HG03196 (cell line): ENCODE measurements at regions not wholly inside any gene's neighbourhood (a gene's known extent, or its start where the extent isn't known, plus 50 kb on each side); places are given as distances from the start of the nearest gene placed in this dataset.
"Not testable (repeated sequence)": the region's sequence is repeated elsewhere in the genome, so short reads cannot be mapped to it uniquely, and the experiment has no call there.

Source experiments
- ATAC-seq: cut with Tn5 transposase; IDR thresholded peaks from one replicate; pipeline ENCODE4 v1.9.1; 2021; ENCODE audit not compliant: unreplicated experiment

DNA sequence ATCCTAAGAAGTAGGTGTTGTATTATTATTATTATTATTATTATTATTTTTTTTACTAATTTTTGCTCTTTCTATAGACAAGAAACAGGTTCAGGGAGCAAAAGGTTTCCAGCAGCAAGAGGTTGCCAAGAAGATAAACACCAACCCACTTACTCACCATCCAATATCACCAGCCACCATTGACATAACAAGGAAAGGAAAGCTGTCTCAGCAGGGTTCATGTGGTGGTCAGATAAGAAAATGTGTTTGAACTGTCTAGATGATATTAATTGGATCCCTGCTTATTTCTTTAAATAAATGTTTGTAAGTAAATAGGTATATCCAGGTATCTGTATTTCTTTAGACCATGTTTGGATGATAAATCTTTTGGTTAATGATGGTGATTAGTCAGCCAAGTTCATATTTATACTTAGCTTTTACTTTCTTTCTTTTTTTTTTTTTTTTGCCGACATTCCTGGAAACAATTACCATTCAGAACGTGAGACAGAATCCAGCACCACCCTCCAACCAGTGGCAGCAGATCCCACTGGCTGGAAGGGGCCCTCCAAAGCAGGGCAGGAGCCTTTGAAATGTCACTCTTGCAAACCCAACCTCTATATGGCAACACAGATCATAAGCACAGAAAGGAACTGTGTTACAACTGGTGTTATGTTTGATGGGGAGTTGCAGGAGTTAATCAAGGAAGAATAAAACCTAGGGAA is 139.2 kb upstream of the ECI2 start:
- no peak for ATAC-seq

DNA sequence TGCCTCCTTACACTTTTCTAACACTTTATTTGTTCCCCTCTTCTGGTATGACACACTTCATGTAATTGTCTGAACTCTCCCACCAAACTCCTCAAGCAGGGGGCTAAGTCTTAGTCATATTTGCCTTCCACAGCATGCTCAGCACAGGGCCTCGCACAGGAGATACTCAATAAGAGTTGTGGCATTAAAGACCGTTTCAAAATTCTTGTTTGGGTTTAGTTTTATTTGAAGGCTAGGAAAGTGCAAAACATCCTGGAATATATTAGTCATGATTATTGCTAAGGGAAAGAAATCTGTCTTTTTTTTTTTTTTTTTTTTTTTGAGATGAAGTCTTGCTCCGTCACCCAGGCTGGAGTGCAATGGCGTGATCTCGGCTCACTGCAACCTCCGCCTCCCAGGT is 137.6 kb upstream of the ECI2 start:
- ATAC-seq, result no peak

DNA sequence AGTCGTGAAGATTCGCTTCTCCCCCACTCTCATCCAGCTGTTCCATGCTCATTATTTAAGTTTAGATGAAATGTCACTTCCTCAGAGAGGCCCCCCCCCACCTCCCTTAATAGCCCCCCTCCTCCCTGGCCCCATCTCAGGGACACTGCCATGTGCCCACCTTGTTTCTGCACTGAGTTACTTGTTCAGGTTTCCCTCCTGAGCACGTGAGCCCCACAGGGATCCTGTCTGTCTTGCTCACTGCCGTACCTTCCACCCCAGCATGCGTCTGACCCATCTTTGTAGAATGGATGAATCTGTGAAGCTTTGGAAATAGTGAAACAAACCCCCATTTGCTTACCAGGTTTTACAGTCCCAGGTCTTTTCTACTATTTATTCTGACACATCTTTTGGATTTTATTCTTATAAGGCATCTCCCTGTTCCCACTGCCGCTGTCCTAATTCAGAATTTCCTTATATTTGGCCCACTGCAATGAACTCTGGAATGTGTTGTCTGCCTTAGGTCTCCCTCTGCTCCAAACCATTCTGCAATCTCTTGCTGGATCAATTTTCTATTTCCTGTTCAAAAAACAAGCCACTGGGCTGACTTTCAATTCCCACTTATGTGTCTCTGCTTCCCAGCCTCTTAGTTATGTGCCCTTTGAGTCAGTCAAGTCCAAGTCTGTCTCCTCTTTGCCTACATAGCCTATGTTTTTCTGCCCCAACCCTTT is 136.5 kb upstream of the ECI2 start:
- no peak for ATAC-seq

DNA sequence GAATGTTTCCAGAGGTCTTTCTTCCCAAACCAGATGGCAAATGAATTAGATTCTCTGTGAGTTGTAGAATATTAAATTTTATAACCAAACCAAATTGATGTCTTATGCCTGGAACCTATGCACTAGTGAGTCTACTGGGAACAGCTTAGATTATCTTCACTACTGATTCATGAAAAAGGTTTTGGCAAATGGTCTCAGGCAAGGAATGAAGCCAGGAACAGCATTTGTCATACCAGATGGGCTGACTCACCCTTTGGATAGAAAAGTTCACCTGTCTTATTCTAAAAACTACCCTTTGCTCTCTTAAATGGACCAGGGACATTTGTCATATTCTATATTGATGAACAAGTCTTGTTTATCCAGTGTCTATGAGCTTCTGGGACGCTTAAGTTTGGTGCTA is 135.4 kb upstream of the ECI2 start:
- no peak for ATAC-seq

DNA sequence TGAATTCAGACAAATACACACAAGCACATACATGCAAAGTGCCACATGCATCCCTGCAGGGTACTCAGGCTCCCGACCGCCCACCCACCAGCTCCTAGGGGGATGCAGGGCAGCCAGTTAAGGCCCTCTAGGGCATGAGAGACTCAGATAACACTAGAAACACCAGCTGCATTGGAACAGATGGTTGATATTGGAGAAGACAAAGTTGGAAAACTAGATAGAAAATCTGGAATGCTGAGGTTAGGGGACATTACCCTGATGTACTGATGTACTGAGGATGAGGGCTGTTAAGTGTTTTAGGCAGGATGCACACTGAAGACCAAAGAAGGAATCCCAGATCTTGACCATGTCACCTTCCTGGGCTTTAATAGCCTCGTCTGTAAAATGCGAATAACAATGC is 134.6 kb upstream of the ECI2 start:
- no peak for ATAC-seq

DNA sequence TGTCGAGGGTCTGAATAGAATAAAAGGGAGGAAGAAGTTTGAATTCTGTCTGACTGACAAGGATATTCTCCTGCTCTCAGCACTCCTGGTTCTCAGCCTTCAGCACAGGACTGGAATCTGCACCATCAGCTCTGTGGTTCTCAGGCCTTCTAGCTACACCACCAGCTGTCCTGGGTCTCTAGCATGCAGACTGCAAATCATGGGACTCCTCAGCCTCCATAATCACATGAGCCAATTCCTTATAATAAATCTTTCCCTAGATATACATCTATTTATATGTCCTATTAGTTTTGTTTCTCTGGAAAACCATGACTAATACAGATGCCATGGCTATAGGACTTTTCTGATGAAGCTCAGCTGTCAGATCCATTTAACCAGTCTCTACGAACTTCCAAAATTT is 132.8 kb upstream of the ECI2 start:
- no peak for ATAC-seq

DNA sequence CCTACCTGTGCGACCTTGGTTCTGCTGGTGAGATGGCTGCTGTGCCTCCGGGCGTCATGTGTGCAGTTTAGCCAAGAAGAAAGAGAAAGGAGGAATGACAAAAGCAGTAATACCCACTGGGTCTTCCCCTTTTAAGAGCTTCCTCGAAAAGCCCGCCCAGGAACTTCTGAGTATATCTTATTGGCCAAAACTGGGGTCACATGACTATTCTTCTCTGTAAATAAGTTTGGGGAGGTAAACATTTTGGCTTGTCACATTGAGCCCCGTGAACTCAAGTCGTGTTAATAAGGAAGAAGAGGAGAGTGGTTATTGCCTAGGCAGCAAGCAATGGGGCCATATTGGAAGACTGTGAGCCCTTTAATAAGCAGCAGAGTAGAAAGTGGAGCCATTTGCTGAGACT is 130.4 kb upstream of the ECI2 start:
- no peak for ATAC-seq

DNA sequence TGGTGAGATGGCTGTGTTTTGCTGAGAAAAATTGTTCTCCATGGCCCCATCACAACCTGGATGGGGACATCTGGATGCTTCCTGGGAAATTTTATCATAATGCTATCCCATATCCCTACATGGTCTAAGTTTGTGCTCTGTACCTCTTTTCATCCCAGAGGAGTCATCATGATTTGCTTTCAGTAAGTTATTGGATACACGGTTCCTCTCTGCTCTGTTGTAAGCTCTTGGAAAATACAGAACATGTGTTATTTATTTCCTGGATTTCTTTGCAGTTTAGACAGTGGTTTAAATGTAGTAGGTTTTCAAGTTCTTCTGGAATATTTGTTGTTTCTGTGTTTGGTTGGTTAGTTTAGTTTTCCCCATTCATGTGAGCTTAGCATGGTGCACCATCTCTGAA is 129.2 kb upstream of the ECI2 start:
- ATAC-seq, result no peak

DNA sequence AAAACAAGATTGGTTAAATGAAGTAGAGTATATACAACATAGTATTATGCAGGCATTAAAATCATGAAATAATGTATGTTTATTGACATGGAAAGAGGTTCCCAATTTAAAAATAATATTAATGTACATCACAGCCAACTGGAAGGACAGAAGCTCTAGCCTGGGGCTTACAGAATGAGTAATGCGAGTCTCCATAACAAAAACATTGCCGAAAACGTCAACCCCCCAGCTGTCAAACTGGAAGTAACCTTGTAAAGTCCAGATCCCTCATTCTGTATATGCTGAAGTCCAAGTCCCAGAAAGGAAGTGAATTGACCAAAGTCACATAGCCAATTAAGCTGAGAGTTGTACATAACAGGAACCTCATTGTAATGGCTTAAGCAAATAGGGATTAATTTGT is 128.7 kb upstream of the ECI2 start:
- ATAC-seq, result no peak

DNA sequence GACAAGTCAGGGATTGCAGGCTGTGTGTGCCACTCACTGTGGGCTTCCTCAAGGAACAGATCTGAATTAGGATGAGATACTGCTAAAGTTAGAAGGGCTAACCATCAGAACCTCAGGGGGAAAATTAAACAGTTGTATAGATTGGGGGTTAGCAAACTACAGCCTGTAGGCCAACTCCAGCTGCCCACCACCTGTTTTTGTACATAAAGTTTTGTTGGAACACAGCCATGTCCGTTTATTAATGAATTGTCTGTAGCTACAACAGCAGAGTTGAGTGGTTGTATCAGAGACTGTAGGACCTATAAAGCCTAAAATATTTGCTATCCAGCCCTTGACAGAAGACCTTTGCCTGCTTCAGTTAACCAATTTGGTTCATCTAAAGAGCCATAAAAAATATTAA is 127.2 kb upstream of the ECI2 start:
- ATAC-seq, result no peak

DNA sequence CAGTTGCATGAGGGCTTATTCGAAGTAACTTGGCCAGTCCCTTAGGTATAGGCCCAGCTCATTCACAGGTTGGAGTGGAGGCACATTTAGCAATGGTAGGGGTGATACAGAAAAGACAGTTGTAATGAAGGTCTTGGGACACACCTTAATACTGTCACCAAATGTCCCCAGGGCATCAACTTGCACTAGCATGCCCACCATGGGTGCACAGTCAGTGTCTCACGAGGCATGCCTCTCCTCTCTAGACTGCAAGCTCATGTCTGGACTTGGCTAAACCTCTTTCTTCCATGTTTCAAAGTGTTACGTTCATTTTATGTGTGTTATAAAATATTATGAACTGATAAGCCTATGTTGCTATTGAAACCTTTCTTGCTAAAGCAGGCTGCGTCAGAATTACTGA is 124.0 kb upstream of the ECI2 start:
- ATAC-seq, result no peak

DNA sequence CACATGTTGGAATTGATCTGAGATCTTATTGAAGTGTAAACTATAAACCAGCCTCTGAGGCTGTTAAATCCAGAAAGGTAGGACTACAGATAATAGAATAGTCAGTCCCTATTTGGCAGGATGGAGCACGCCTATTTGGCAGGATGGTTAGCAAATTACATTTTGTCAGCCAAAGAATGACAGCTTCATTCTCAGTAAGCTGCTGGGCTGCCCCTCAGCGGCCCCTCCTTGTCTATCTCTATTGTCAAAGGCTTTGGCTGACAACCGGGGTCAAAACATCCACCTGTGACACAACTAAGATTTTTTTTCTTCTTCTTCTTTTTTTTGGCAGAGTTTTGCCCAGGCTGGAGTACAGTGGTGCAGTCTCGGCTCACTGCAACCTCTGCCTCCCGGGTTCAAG is 123.4 kb upstream of the ECI2 start:
- no peak for ATAC-seq

DNA sequence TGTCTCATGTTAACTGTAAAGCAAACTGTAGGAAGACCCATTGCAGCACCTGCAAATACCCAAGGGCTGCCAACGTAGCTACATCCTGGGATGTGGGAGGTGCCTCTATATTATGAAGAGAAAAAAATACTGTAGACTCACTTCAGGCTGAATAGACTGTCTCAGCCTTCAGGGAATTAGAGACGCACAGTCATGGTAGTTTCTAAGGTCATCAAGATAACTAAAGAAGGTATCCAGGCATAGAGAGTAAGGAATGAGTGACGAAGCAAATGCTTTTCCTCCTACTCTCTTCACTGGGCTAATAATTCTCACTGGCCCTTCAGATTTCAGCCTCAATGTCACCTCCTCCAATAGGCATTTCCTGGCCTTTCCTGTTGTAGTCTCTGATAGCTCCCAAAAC is 121.6 kb upstream of the ECI2 start:
- ATAC-seq, result no peak

DNA sequence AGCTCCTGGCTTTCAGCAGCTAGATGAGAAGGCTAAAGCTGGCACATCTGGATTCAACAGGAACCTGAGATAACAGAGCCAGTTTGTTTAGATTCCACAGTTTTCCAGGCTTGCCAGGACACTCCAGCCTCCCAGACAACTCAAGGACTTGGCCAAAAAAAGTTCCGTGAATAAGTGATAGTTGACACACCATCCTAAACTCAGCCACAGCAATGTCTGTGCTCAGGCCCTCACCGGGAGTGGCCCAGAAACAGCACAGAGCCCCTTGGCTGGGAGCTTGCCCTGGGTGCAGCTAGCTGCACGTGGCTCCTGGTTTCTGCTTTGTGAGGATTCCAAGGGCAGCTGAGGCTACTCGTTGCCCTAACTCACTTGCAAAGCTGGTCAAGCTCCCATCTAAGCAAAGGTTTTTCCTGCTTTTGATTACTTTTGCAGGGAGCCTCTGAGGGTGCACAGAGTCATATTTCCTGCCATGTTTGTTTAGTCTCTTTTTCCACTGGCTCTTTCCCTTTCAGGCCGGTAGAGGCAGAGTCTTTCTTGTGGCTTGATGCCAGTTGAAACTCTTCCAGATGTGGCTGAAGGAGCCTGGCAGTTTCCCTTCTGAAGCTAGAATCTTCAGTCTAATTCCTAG is 118.3 kb upstream of the ECI2 start:
- no peak for ATAC-seq

DNA sequence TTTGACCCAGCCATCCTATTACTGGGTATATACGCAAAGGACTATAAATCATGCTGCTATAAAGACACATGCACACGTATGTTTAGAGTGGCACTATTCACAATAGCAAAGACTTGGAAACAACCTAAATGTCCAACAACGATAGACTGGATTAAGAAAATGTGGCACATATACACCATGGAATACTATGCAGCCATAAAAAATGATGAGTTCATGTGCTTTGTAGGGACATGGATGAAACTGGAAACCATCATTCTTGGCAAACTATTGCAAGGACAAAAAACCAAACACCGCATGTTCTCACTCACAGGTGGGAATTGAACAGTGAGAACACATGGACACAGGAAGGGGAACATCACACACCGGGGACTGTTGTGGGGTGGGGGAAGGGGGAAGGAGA is 117.1 kb upstream of the ECI2 start:
- ATAC-seq, result not testable (repeated sequence)

DNA sequence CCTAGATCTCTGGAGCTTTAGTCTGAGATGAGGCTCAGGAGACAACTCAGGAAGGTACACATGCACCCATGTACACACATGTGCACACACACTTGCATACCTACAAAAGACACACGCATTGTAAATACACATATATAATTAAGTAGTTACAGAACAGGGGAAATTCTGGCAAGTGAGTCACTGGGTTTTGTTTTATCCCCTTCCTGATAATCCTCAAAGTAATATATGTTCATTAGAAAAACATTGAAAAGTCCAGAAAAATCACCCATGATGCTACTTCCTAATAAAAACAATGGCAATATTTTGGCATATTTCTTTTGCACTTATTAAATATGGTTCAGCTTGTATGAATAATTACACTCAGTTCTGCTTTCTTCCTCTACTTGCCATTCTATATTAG is 115.3 kb upstream of the ECI2 start:
- ATAC-seq, result no peak

DNA sequence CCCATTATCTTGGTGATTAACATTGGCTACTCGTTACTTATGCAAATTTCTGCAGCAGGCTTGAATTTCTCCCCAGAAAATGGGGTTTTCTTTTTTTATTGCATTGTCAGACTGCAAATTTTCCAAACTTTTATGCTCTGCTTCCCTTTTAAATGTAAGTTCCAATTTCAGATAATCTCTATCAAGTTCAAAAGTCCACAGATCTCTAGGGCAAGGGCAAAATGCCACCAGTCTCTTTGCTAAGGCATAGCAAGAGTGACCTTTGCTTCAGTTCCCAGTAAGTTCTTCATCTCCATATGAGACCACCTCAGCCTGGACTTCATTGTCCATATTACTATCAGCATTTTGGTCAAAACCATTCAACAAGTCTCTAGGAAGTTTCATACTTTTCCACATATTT is 108.5 kb upstream of the ECI2 start:
- not testable (repeated sequence) for ATAC-seq

DNA sequence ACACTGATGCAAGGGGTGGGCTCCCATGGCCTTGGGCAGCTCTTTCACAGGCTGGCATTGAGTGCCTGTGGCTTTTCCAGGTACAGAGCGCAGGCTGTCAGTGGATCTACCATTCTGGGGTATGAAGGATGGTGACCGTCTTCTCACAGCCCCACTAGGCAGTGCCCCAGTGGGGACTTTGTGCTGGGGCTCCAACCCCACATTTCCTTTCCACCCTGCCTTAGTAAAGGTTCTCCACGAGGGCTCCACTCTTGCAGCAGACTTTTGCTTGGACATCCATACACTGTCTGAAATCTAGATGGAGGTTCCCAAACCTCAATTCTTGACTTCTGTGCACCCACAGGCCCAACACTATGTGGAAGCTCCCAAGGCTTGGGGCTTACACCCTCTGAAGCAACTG is 107.9 kb upstream of the ECI2 start:
- ATAC-seq, result no peak

DNA sequence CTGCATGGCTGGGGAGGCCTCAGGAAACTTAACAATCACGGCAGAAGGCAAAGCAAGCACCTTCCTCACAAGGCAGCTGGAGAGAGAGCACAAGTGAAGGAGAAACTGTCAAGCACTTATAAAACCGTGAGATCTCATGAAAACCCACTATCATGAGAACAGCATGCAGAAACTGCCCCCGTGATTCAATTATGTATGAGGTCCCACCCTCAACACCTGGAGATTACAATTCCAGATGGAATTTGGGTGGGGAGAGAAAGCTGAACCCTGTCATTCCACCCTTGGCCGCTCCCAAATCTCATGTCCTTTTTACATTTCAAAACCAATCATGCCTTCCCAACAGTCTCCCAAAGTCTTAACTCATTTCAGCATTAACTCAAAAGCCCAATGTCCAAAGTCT is 107.2 kb upstream of the ECI2 start:
- no peak for ATAC-seq

DNA sequence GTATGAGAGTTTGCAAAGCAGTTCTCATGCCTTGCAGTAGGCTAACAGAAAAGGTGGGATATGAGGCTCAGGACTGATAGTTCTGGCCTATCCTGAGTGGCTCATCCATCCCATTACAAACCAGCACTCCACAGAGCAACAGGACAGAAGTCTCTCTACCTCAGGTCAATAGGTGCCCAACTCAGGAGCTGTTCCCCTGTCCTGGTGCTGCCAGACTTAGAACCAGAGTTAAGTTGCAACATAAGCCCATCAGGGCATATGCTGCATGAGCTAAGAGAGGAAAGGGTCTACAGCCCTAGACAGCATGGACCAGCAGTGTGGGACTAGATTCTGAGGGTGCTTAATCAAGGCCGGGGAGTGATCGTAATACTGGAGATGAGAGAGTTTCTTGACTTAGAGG is 104.8 kb upstream of the ECI2 start:
- no peak for ATAC-seq

DNA sequence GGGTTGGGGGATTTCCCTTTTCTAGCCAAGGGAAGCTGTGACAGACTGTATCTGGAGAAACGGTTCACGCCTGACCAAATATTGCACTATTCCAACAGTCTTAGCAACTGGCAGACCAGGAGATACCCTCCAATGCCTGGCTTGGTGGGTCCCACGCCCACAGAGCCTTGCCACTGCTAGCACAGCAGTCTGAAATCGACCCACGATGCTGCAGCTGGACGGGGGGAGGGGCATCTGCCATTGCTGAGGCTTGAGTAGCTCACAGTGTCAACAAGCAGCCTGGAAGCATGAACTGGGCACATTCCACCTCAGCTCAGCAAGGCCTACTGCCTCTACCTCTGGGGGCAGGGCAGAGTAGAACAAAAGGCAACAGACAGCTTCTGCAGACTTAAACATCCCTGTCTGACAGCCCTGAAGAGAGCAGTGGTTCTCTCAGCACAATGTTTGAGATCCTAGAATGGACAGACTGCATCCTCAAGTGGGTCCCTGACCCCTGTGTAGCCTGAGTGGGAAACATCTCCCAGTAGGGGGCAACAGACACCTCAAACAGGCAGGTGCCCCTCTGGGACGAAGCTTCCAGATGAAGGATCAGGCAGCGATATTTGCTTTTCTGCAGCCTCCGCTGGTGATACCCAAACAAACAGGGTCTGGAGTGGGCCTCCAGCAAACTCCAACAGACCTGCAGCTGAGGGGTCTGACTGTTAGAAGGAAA is 89.9 kb upstream of the ECI2 start:
- no peak for ATAC-seq
